ENCODE measurements at regions not wholly inside any gene's neighbourhood (a gene's known extent, or its start where the extent isn't known, plus 50 kb on each side); places are given as distances from the start of the nearest gene placed in this dataset.
A peak's percentile ranks its signal among the peaks of the same experiment; 100 is the strongest.
"Not testable (repeated sequence)": the region's sequence is repeated elsewhere in the genome, so short reads cannot be mapped to it uniquely, and the experiment has no call there.

DNA sequence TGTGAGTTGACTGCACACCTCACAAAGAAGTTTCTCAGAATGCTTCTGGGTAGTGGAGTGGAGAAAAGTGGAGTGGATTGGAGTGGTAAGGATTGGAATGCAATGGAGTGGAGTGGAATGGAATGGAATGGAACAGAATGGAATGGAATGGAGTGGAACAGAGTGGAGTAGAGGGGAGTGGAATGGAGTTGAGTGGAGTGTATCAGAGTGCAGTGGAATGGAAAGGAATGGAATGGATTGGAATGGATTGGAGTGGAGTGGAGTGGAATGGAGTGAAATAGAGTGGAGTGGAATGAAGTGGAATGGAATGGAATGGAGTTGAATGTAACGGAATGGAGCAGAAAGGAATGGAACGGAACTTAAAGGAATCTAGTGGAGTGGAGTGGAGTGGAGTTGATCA, 5194.2 kb upstream of the TPTE start:
- peak in 1 of 2 donors; percentile 33 for ATAC-seq
- H3K27me3 ChIP-seq (ENCODE audit: control insufficient read depth, insufficient read depth); DNase-seq; H3K27ac ChIP-seq (ENCODE audit: low read length); H3K9me3 ChIP-seq (ENCODE audit: control insufficient read depth, low read length); H3K4me3 ChIP-seq (ENCODE audit: low read length); H3K4me1 ChIP-seq (ENCODE audit: control insufficient read depth, insufficient read depth, low read length); intact Hi-C loops (cut with DNase I): not testable (repeated sequence)
- no CpG with 5 or more reads among the region's 2 CpGs for WGBS

DNA sequence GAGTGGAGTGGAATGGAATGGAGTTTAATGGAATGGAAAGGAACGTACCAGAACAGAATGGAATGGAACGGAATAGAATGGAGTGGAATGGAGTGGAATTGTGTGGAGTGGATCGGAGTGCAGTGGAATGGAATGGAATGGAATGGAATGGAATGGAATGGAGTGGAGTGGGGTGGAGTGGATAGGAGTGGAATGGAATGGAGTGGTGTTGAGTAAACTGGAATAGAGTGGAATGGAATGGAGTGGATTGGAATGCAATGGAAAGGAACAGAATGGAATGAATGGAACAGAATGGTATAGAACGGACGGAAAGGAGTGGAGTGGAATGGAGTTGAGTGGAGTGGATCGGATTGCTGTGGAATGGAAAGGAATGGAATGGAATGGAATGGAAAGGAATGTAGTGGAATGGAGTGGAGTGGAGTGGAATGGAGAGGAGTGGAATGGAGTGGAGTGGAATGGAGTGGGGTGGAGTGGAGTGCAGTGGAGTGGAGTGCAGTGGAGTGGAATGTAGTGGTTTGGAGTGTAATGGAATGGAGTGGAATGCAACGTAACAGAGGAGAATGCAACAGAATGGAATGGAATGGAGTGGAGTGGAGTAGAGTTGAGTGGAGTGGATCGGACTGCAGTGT, 5192.0 kb upstream of the TPTE start:
- 59% methylated on average over 2 of the region's 8 CpGs for WGBS
- H3K27me3 ChIP-seq (ENCODE audit: control insufficient read depth, insufficient read depth); H3K27ac ChIP-seq (ENCODE audit: low read length); H3K4me3 ChIP-seq (ENCODE audit: low read length); intact Hi-C loops (cut with DNase I); H3K9me3 ChIP-seq (ENCODE audit: control insufficient read depth, low read length); H3K4me1 ChIP-seq (ENCODE audit: control insufficient read depth, insufficient read depth, low read length); DNase-seq: not testable (repeated sequence)
- peak; percentile 50 to 57 for ATAC-seq

DNA sequence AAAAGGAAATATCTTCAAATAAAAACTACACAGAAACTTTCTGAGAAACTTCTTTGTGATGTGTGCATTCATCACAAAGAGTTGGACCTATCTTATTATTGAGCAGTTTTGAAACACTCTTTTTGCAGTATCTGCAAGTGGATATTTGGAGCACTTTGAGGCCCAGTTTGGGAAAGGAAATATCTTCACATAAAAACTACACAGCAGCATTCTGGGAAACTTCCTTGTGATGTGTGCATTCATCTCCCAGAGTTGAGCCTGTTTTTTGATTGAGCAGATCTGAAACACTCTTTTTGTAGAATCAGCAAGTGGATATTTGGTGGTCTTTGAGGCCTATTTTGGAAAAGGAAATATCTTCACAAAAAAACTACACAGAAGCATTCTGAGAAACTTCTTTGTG, 5163.5 kb upstream of the TPTE start:
- intact Hi-C loops (cut with DNase I); ATAC-seq: not testable (repeated sequence)

More for the DNA sequence above, 5163.5 kb upstream of the TPTE start:
- not testable (repeated sequence) for H3K9me3 ChIP-seq (ENCODE audit: control insufficient read depth, low read length); H3K4me3 ChIP-seq (ENCODE audit: low read length); DNase-seq; H3K4me1 ChIP-seq (ENCODE audit: control insufficient read depth, insufficient read depth, low read length); H3K27ac ChIP-seq (ENCODE audit: low read length); H3K27me3 ChIP-seq (ENCODE audit: control insufficient read depth, insufficient read depth)

All from right cardiac atrium (tissue), 5 donors.